Activated T-helper 1 cell treated with Interleukin-2 at 50 U/mL for 16 hours (primary cell): ENCODE measurements at regions not wholly inside any gene's neighbourhood (a gene's known extent, or its start where the extent isn't known, plus 50 kb on each side); places are given as distances from the start of the nearest gene placed in this dataset.
"Not testable (repeated sequence)": the region's sequence is repeated elsewhere in the genome, so short reads cannot be mapped to it uniquely, and the experiment has no call there.

Source experiments
- DNase-seq: peaks from one replicate; pipeline ENCODE4 v3.0.0-alpha.2; 2020; ENCODE audit warnings: low read depth

GRCh38 chr7:131148258-131148657 lies 179.4 kb upstream of the MKLN1 start:
- no peak for DNase-seq

DNA sequence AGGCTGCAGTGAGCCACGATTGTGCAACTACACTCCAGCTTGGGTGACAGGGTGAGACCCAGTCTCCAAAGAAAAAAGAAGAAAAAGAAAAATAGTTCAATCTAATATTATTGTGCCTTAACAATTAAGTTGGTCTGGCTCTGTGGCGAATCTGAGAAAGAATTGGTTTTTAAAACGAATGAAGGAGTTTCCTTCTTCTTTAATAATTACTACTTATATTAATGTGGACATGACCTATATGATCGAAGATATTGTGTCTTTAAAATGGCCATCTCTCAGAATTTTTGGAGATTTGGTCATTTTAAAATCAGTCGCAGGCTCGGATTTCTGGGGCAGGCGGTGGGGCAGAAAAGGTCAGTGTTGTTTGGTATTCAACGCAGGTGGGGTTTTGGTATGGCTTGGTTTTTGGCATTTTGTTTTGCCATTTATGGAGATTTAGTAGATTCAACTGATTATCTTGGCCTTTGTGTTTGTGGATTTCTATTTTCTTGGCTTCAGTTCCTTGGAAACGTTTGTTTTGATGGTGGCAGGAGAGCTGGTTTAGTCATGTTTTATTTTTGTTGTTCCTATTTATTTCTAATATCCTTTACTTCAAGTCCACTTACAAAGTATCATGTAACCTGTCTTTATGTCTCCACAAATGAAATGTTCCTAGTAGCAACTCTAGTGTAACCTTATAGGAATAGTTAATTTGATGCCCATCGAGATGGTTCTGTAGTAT lies 178.8 kb upstream of the MKLN1 start:
- no peak for DNase-seq

DNA sequence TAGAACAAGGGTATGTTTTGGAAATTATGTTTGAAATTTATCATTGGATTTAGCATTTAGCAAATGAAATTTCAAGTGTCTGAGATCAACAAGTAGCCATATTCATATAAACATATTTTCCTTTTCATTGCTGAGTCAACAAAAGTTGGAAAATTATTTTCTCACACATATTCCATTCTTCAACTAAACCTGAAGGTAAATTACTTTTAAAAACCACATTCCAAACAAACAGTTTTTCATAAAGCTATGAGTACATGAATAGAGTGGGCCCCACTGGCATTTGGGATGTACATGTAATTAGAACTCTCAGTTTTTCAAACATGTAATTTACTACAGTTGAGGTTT lies 178.3 kb upstream of the MKLN1 start:
- DNase-seq: no peak

GRCh38 chr7:131149840-131150239 lies 177.8 kb upstream of the MKLN1 start:
- DNase-seq: no peak

GRCh38 chr7:131151034-131151433 lies 176.6 kb upstream of the MKLN1 start:
- no peak for DNase-seq

DNA sequence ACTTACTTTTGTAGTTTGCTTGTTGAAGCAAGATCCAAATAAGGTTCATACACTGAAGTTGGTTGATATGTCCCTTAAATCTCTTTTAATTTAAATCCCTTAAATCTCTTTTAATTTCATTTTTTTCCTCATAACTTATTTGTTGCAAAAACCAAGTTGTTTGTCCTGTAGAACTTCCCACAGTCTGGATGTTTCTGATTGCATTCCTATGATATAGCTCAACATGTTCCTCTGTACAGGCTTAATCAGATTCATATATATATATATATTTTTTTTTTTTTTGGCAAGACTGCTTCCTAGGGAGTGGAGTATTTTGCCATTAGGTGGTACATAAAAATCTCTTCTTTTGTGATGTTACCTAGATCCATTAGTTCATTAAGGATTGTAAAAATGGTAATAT lies 174.9 kb upstream of the MKLN1 start:
- no peak for DNase-seq

DNA sequence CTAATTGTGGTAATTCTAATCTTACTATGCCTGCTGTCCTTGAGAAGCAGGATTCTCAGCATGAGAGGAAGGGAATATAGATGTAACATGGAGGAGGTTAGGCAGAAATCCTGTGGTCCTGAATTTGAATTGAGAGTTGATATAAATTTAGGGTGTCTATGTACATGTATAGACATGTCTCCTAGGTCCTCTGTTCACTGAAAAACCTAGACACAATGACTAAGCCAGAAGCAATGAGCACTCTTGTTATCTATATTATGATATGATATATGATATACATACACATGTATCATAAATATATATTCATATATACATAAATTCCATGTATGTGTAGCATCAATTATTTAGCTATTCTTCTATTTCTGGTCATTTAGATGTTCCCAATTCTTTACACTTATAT lies 173.3 kb upstream of the MKLN1 start:
- no peak for DNase-seq

- DNase-seq: no peak
Measured at GRCh38 chr7:131157530-131158243, 170.0 kb upstream of the MKLN1 start.

DNA sequence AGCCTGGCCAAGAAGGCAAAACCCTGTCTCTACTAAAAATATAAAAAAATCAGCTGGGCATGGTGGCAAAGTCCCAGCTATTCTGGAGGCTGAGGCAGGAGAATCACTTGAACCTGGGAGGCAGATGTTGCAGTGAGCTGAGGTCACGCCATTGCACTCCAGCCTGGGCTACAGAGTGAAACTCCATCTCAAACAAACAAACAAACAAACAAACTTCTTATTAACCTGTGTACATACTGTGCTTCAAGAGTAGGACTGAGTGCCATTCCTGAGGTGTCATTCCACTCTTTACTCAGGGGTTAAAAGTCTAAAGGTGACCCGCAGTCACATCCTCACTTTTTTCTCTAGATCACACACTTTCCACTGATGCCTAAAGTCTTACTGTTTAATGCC lies 169.4 kb upstream of the MKLN1 start:
- not testable (repeated sequence) for DNase-seq

DNA sequence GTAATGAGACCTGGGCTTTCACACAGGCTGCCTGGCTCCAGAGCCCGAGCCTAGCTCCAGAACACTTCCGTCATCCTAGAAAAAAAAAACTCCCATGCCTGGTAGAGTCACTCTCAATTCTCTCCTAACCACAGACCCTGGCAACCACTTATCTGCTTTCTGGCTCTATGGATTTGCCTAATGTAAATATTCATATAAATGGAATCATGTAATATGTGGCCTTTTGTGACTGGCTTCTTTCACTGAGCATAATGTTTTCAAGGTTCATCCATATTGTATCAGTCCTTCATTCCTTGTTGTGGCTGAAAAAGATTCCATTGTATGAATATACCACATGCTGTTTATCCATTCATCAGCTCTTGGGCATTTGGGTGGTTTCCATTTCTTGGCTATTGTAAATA lies 167.7 kb upstream of the MKLN1 start:
- DNase-seq: no peak

- DNase-seq: no peak
Measured at GRCh38 chr7:131161103-131161502, 166.6 kb upstream of the MKLN1 start.

DNA sequence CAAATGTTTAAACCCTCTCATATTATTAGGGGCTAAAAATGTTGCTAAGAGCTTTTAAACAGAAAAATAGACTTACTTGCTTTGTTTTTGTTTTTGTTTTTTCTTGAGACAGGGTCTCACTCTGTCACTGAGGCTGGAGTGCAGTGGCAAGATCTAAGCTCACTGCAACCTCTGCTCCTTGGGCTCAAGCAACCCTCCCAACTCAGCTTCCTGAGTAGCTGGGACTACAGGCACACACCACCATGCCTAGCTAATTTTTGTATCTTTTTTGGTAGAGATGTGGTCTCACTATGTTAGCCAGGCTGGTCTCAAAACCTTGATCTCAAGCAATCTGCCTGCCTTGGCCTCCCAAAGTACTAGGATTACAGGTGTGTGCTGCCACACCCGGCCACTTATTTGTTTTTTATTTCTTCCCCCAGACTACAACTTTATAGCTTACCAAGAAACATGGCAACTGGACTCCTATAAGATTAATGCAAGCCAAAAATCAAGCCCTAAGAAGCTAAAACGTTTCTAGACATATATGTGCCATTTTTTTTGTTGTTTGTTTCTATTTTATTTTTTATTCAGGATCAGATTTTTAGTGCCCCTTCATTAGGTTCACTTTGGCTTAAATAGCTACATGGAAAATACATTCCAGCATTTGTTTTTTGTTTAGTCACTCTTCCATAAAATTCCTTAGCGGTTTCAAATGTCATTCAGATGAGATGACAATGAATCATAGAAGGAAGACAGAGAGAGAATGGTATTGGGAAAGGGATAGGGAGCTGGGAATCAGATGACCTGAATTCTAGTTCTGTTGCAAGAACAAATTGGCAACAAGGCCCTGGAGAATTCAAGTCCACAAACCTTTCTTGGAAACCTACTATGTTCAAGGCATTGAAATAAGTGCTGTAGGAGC lies 163.4 kb upstream of the MKLN1 start:
- no peak for DNase-seq

DNA sequence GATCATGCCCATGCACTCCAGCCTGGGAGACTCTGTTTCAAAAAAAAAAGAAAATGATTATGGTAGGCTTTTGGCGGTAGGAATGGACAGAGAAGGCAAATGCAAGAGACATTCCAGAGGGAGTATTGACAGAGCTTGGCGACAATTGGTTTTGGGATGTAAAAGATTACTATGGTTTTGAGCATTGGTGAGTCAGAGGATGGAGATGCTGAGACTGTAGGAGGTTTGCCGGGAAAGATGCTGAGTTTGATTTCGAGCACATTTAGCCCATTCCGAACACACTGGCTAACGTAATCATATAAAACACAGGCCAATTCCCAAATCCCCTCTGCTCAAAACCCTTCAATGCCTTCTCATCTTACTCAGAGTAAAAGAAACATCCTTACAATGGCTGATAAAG lies 161.6 kb upstream of the MKLN1 start:
- no peak for DNase-seq

GRCh38 chr7:131170440-131171271 lies 157.0 kb upstream of the MKLN1 start:
- DNase-seq: no peak

GRCh38 chr7:131173145-131173890 lies 154.4 kb upstream of the MKLN1 start:
- DNase-seq: no peak

DNA sequence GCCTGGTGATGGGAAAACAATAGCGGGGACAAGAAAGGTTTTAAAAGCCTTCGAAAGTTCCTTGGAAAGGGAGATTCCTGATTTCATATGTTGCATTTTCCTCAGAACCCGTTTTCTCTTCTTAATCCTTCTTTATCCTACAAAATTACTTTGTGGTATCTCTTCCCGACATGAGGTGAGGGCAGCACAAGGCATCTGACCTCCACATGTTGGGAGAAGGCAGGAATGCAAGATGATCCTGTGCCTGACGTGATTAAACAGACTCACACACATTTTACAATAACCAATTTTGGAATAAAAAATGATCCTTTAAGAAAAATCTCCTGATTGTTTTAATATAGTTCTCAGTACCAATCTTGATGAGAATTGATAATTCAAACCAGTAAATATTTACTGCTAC lies 153.3 kb upstream of the MKLN1 start:
- DNase-seq: no peak

- DNase-seq: no peak
Measured at GRCh38 chr7:131174855-131175254, 152.8 kb upstream of the MKLN1 start.

GRCh38 chr7:131182446-131183058 lies 145.1 kb upstream of the MKLN1 start:
- DNase-seq: no peak

- no peak for DNase-seq
Measured at GRCh38 chr7:131183072-131183471, 144.6 kb upstream of the MKLN1 start.

GRCh38 chr7:131183611-131184119 lies 144.0 kb upstream of the MKLN1 start:
- DNase-seq: peak; percentile 15

GRCh38 chr7:131186816-131187215 lies 140.9 kb upstream of the MKLN1 start:
- DNase-seq: no peak
